ENCODE measurements at regions not wholly inside any gene's neighbourhood (a gene's known extent, or its start where the extent isn't known, plus 50 kb on each side); places are given as distances from the start of the nearest gene placed in this dataset.
"Not testable (repeated sequence)": the region's sequence is repeated elsewhere in the genome, so short reads cannot be mapped to it uniquely, and the experiment has no call there.

- TF ChIP-seq REST (IDR thresholded peaks at IDR 0.05; ENCODE audit: unreplicated experiment) (no peak), ZNF114 (CRISPR knock-in tag; IDR thresholded peaks at IDR 0.05) (no peak)
Observed at GRCh38 chr21:9735421-9735961, 785.9 kb upstream of the TPTE start (continued).

DNA sequence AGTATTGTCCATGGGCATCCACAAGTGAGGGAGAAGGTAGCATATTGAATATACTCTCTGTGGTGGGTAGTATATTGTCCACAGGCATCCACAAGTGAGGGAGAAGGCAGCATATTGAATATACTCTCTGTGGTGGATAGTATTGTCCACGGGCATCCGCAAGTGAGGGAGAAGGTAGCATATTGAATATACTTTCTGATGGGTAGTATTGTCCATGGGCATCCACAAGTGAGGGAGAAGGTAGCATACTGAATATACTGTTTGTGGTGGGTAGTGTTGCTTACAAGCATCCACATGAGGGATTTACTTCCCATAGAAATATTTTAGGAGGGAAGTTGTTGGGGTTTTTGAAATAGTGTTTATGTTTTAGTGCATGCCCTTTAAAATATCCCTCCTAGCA lies 784.1 kb upstream of the TPTE start:
- H3K79me2 ChIP-seq (replicated peaks; ENCODE audit: insufficient read depth); H3F3A ChIP-seq (replicated peaks; ENCODE audit: low read depth); H3K4me1 ChIP-seq (ENCODE audit: insufficient read depth); ATAC-seq; H3K4me1 Mint-ChIP-seq; DNase-seq (ENCODE audit: low spot score); H3K4me2 ChIP-seq; H3K27ac ChIP-seq (ENCODE audit: low read depth); H2AFZ ChIP-seq; H3K27me3 Mint-ChIP-seq (ENCODE audit: insufficient read depth, low read depth, poor library complexity); H3K9me3 Mint-ChIP-seq; H3K4me3 ChIP-seq; H3K4me3 Mint-ChIP-seq; H3K9me2 ChIP-seq (ENCODE audit: insufficient read depth); H3K27ac Mint-ChIP-seq; H4K20me1 ChIP-seq (replicated peaks; ENCODE audit: insufficient read depth): not testable (repeated sequence)
- H3K36me3 Mint-ChIP-seq (ENCODE audit: low read depth): peaks cover 20% of the 10 kb centered on the region
- Histone ChIP-seq H3K36me3 (ENCODE audit: insufficient read depth) (peaks cover 27% of the 10 kb centered on the region), H3K27me3 (ENCODE audit: insufficient read depth) (peaks cover 10% of the 10 kb centered on the region; the same call in 1 of the 2 replicates)

GRCh38 chr21:9737871-9738515 lies 783.4 kb upstream of the TPTE start:
- not testable (repeated sequence) for H3K79me2 ChIP-seq (replicated peaks; ENCODE audit: insufficient read depth); H4K20me1 ChIP-seq (replicated peaks; ENCODE audit: insufficient read depth); H3K9me3 Mint-ChIP-seq; H2AFZ ChIP-seq; H3K27ac ChIP-seq (ENCODE audit: low read depth); H3K27me3 Mint-ChIP-seq (ENCODE audit: insufficient read depth, low read depth, poor library complexity); H3K9me2 ChIP-seq (ENCODE audit: insufficient read depth); H3K27ac Mint-ChIP-seq; H3K4me1 ChIP-seq (ENCODE audit: insufficient read depth); H3K4me2 ChIP-seq; DNase-seq (ENCODE audit: low spot score); ATAC-seq; H3K4me1 Mint-ChIP-seq; H3K4me3 Mint-ChIP-seq; H3F3A ChIP-seq (replicated peaks; ENCODE audit: low read depth)
- Histone ChIP-seq H3K4me3 (peak overlapping the region; percentile 20; the same call in 1 of the 2 replicates), H3K36me3 (ENCODE audit: insufficient read depth) (peaks cover 23% of the 10 kb centered on the region), H3K27me3 (ENCODE audit: insufficient read depth) (peaks cover 10% of the 10 kb centered on the region; the same call in 1 of the 2 replicates)
- peaks cover 23% of the 10 kb centered on the region for H3K36me3 Mint-ChIP-seq (ENCODE audit: low read depth)

- Histone ChIP-seq H3K4me3 (peak overlapping the region; percentile 20; the same call in 1 of the 2 replicates), H2AFZ (no peak overlapping the region), H3F3A (replicated peaks; ENCODE audit: low read depth) (no peaks in the 10 kb centered on the region), H3K27me3 (ENCODE audit: insufficient read depth) (peaks cover 10% of the 10 kb centered on the region; the same call in 1 of the 2 replicates), H3K27ac (ENCODE audit: low read depth) (no peak overlapping the region), H3K9me2 (ENCODE audit: insufficient read depth) (no peaks in the 10 kb centered on the region; the same call in 1 of the 2 replicates), H3K36me3 (ENCODE audit: insufficient read depth) (peaks cover 24% of the 10 kb centered on the region), H4K20me1 (replicated peaks; ENCODE audit: insufficient read depth) (no peaks in the 10 kb centered on the region), H3K79me2 (replicated peaks; ENCODE audit: insufficient read depth) (no peaks in the 10 kb centered on the region), H3K4me1 (ENCODE audit: insufficient read depth) (no peaks in the 10 kb centered on the region), H3K4me2 (no peak overlapping the region)
- Mint-ChIP-seq H3K9me3 (no peaks in the 10 kb centered on the region; the same call in 1 of the 3 replicates), H3K4me3 (no peak overlapping the region), H3K27me3 (ENCODE audit: insufficient read depth, low read depth, poor library complexity) (peaks cover 8% of the 10 kb centered on the region), H3K27ac (no peak overlapping the region), H3K36me3 (ENCODE audit: low read depth) (peaks cover 23% of the 10 kb centered on the region), H3K4me1 (no peaks in the 10 kb centered on the region)
- DNase-seq (ENCODE audit: low spot score) (no peak), ATAC-seq (no peak)
- TF ChIP-seq EZH2 (IDR thresholded peaks at IDR 0.05; ENCODE audit: low read depth, unreplicated experiment): no peak
- TF ChIP-seq, protein P1, sequence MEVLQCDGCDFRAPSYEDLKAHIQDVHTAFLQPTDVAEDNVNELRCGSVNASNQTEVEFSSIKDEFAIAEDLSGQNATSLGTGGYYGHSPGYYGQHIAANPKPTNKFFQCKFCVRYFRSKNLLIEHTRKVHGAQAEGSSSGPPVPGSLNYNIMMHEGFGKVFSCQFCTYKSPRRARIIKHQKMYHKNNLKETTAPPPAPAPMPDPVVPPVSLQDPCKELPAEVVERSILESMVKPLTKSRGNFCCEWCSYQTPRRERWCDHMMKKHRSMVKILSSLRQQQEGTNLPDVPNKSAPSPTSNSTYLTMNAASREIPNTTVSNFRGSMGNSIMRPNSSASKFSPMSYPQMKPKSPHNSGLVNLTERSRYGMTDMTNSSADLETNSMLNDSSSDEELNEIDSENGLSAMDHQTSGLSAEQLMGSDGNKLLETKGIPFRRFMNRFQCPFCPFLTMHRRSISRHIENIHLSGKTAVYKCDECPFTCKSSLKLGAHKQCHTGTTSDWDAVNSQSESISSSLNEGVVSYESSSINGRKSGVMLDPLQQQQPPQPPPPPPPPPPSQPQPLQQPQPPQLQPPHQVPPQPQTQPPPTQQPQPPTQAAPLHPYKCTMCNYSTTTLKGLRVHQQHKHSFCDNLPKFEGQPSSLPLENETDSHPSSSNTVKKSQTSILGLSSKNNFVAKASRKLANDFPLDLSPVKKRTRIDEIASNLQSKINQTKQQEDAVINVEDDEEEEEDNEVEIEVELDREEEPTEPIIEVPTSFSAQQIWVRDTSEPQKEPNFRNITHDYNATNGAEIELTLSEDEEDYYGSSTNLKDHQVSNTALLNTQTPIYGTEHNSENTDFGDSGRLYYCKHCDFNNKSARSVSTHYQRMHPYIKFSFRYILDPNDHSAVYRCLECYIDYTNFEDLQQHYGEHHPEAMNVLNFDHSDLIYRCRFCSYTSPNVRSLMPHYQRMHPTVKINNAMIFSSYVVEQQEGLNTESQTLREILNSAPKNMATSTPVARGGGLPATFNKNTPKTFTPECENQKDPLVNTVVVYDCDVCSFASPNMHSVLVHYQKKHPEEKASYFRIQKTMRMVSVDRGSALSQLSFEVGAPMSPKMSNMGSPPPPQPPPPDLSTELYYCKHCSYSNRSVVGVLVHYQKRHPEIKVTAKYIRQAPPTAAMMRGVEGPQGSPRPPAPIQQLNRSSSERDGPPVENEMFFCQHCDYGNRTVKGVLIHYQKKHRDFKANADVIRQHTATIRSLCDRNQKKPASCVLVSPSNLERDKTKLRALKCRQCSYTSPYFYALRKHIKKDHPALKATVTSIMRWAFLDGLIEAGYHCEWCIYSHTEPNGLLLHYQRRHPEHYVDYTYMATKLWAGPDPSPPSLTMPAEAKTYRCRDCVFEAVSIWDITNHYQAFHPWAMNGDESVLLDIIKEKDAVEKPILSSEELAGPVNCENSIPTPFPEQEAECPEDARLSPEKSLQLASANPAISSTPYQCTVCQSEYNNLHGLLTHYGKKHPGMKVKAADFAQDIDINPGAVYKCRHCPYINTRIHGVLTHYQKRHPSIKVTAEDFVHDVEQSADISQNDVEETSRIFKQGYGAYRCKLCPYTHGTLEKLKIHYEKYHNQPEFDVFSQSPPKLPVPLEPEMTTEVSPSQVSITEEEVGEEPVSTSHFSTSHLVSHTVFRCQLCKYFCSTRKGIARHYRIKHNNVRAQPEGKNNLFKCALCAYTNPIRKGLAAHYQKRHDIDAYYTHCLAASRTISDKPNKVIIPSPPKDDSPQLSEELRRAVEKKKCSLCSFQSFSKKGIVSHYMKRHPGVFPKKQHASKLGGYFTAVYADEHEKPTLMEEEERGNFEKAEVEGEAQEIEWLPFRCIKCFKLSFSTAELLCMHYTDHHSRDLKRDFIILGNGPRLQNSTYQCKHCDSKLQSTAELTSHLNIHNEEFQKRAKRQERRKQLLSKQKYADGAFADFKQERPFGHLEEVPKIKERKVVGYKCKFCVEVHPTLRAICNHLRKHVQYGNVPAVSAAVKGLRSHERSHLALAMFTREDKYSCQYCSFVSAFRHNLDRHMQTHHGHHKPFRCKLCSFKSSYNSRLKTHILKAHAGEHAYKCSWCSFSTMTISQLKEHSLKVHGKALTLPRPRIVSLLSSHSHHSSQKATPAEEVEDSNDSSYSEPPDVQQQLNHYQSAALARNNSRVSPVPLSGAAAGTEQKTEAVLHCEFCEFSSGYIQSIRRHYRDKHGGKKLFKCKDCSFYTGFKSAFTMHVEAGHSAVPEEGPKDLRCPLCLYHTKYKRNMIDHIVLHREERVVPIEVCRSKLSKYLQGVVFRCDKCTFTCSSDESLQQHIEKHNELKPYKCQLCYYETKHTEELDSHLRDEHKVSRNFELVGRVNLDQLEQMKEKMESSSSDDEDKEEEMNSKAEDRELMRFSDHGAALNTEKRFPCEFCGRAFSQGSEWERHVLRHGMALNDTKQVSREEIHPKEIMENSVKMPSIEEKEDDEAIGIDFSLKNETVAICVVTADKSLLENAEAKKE (CRISPR knock-in tag; IDR thresholded peaks at IDR 0.05): no peak
Observed at GRCh38 chr21:9738527-9738926, 782.9 kb upstream of the TPTE start.
